Peyer's patch (tissue), 4 donors: ENCODE measurements at regions not wholly inside any gene's neighbourhood (a gene's known extent, or its start where the extent isn't known, plus 50 kb on each side); places are given as distances from the start of the nearest gene placed in this dataset.

Source experiments
- CTCF ChIP-seq, 6 experiments: fragments of 450-650 bp in 4 of 6; fragments of 200-600 bp in 2 of 6; sonication (generic) in 1 of 6; IDR thresholded peaks; one replicate each; pipeline ENCODE4 v1.5.1; 2017 to 2019; ENCODE audit warnings: antibody characterized with exemption in 6 of 6, mild to moderate bottlenecking in 3 of 6, moderate library complexity in 1 of 6
- POLR2A ChIP-seq, 2 donors: fragments of 450-650 bp; IDR thresholded peaks; one replicate each; pipeline ENCODE4 v1.5.1; 2017; ENCODE audit warnings: antibody characterized with exemption in 2 of 2, mild to moderate bottlenecking in 2 of 2, moderate library complexity in 2 of 2

DNA sequence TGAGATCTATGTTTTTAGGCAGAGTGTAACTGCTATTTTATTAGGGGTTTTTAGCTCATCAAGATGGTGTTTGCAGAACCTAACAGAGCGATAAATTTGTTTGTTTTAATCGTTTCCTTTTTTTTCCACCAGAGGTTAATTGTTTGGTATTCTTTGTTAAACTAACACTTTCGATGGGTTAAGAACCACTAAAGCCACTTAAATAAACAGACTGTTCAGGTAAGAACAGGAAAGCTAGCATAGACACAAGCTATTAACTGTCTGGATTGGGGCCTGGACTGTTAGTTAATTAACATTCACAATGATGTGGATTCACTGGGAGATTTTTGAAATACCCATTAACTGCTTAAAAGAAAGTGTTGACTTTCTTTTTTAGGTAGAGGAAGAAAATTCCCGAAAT lies 209.0 kb upstream of the COPS8 start:
- TF ChIP-seq POLR2A (IDR thresholded peaks at IDR 0.05) (no peak), CTCF (IDR thresholded peaks at IDR 0.05) (no peak)
